HG03520 (cell line): ENCODE measurements at regions not wholly inside any gene's neighbourhood (a gene's known extent, or its start where the extent isn't known, plus 50 kb on each side); places are given as distances from the start of the nearest gene placed in this dataset.

Experiments used
- ATAC-seq: cut with Tn5 transposase; IDR thresholded peaks from one replicate; pipeline ENCODE4 v1.9.1; 2021; ENCODE audit warnings: mild to moderate bottlenecking, moderate library complexity; ENCODE audit not compliant: unreplicated experiment

GRCh38 chr16:55151561-55152305 lies 172.3 kb upstream of the IRX6 start:
- no peak for ATAC-seq

GRCh38 chr16:55152875-55153390 lies 171.1 kb upstream of the IRX6 start:
- ATAC-seq: no peak

DNA sequence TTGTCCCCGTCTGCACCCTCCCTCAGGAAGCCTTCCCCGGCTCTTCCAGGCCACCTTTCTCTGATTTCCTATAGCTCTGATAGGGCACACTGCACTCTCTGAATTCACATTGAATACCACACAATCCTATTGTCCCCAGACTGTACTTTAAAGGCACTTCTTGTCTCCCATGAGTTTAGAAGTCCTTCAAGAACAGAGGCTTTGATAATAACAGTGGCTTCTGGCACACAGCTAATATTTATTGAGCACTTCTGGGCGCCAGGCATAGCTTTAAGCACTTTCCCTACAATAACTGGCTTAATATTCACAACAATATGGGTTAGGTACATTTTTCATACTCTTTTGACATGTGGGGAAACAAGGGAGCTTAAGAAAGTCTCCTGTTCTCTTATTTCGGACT lies 169.7 kb upstream of the IRX6 start:
- no peak for ATAC-seq

DNA sequence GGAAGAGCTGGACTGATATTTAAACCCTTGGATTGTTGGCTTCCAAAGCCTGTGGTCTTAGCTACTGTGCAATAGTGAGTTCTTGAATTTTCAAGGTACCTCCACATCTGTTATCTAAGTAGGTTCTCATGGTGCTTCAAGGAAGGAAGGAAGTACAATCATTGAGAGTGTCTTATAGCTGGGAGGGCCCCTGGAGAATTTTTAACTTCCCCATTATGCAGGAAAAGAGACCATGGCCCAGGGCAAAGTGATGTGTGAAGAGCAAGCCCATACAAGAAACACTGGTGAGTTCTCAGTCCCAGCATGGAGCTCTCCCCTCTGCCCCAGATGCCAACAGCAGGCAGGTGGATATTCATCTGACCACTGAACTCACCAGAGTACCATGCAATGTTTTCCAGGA lies 169.0 kb upstream of the IRX6 start:
- no peak for ATAC-seq

DNA sequence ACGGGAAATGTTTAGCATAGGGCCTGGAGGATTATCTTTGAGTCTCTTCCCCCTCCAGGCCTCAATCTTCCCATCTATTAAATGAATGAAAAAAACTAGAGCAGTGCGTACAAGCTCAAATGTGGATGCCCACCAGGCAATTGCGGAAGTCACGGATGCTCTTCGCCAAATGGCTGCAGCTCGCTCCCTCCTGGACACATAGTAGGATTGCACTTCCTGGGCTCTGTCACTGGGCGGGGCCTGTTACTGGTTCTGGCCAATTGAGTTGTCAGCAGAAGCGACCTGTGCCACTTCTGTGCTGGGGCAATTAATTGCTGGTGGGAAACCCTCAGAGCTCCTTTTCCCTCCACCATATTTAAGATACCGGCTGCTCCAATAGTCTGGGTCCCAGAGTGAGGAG lies 168.2 kb upstream of the IRX6 start:
- ATAC-seq: no peak

DNA sequence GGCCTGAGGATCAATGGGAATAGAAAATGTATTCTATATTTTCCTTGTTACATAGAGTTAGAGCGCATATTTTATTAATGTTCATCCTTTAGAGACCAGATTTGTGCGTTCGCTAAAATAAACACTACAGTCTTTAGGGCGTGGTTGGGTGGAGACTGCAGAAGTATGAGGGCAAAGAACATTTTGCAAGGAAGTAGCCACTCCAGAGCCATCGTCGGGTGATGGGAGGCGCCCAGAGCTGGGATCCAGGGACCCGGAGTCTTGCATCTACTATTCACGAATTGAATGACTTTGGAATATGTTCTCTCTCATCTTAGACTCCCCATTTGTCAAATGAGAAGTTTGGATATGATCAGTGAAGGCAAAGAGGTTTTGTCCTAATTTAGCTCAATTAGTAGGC lies 154.2 kb upstream of the IRX6 start:
- no peak for ATAC-seq

- ATAC-seq: no peak
These were observed 152.8 kb upstream of the IRX6 start for GRCh38 chr16:55171241-55171640.

GRCh38 chr16:55175389-55175788 lies 148.6 kb upstream of the IRX6 start:
- no peak for ATAC-seq

DNA sequence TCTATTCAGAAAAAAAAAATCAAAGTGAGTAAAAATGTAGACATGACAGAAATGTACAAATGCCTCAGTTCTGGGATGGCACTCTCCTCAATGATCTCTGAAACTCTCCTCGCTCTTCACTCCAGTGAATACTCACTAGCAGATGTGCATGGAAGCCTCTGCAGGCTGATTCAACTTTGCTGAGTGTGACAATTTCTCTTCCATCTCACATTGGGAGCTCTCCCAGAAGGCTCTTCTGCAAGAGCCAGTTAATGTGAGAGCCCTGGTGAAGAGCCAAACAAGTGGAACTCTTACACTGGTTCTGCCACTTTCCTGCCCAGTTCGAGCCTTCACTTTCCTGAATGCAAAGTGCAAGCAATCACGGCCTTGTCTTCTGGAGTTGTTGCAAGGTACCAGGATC lies 147.1 kb upstream of the IRX6 start:
- no peak for ATAC-seq

DNA sequence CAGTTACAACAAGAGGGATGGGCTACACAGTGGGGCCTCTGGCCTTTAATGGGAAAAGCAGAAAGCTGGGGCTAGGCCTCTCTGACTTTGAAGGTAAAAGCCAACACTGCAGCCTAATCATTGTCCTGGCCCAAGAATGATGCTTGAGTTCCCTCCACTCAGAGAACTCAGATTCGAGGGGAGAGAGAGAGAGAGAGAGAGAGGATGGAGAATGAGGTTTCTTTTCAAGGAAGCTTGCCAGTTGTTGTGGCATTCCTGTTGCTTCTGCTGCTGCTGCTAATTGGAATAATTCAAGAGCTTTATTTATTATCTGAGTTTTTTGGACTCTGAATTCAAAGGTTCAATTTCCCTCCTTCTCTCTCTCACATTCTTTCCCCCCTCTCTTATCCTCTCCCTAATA lies 144.6 kb upstream of the IRX6 start:
- ATAC-seq: no peak

GRCh38 chr16:55179852-55180585 lies 144.0 kb upstream of the IRX6 start:
- ATAC-seq: no peak

DNA sequence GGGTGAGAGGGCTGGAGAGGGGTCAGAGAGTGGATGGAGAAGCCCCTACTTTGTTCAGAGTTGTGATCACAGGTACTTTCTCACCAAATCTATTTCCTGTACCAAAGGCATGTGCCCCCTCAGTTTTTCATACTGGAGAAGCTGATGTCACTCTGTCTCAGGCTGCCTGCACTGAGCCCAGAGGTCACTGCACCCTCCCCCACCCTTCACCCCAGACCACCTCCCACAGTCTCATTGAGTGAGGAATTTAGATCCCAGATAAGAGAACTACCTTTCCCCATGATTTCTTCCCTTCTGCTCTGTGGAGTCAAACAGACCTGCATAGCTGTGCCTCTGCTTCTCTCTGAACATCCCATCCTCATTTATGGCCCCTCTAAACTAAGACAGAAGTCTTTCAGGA lies 140.0 kb upstream of the IRX6 start:
- ATAC-seq: no peak

GRCh38 chr16:55184619-55185018 lies 139.4 kb upstream of the IRX6 start:
- ATAC-seq: no peak

- no peak for ATAC-seq
These were observed 134.8 kb upstream of the IRX6 start for GRCh38 chr16:55189224-55189623.

DNA sequence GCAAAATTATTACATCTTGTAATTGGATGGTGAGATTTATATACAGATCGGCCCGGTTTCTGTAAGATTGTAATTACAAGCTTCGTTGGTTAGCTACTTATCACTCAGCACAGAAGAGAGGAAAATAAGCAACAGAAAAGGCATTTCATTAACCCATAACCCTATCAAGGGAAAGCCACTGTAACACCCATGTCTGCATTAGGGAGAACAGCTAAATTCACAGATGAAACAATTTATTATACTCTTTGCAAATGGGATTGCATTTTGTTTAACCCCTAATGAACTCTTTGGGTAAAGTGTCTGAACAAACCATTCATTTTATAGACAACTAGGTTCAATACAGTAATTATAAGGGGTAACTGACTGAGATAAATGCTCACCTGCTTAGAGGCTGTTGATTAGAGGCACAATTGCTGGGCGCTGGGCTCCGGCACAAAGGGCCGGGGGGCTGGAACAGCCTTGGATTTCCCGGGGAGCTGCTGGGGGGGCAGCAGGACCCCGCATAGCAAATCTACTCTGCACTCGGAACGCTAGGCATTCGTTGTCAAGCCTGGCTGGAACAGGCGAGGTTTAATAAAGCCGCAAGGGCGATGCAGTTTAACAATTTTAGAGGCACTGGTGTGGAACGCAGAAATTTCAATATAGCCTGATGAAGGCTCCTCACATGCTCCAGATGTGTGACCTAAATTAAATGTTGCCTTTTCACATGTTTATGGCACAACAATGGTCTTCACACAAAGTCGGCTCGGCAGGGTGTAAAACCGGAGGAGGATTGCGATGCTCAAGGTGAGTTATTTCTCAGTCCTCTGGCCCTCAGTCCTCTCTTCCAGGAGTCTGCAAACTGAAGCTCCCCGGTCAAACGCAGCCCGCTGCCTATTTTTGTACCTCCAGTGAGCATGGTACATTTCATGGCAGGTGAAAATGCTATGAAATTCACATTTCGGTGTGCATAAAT lies 134.0 kb upstream of the IRX6 start:
- ATAC-seq: no peak

- ATAC-seq: no peak
These were observed 131.3 kb upstream of the IRX6 start for GRCh38 chr16:55192734-55193133.

GRCh38 chr16:55203570-55203969 lies 120.4 kb upstream of the IRX6 start:
- ATAC-seq: no peak

GRCh38 chr16:55204069-55204468 lies 119.9 kb upstream of the IRX6 start:
- ATAC-seq: no peak

DNA sequence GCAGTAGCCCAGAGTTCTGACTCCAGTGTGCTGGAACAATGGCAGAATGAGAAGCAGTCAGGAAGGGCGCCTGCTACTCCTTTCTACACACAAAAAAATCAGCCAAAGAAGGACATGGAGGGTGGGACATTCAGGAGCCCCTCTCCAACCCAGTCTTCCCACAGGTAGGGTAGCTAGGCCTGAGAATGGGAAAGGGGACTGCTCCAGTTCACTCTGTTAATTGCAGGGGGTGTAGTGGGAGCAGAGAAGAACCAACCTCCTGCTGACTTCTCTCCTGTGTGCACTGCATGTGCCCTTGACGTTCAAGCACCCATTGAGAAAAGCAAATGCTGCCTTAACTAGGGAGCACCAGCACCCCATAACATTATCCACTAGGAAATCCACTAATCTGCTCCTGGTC lies 119.1 kb upstream of the IRX6 start:
- no peak for ATAC-seq

- no peak for ATAC-seq
These were observed 116.1 kb upstream of the IRX6 start for GRCh38 chr16:55207693-55208428.

- no peak for ATAC-seq
These were observed 114.4 kb upstream of the IRX6 start for GRCh38 chr16:55209626-55210025.
